GM12865 (cell line): ENCODE measurements at regions not wholly inside any gene's neighbourhood (a gene's known extent, or its start where the extent isn't known, plus 50 kb on each side); places are given as distances from the start of the nearest gene placed in this dataset.

Experiments used
- DNase-seq: peaks from one replicate; pipeline ENCODE4 v3.0.0; 2010; ENCODE audit warnings: low read depth
- H3K4me3 ChIP-seq: 2 replicates; pipeline ENCODE4 v1.5.1; 2011; ENCODE audit warnings: mild to moderate bottlenecking, low read depth, low read length, control low read depth
- CTCF ChIP-seq: IDR thresholded peaks from 2 replicates; pipeline ENCODE4 v1.5.1; 2011; ENCODE audit warnings: low read length, control low read depth, low read depth, inconsistent platforms; ENCODE audit not compliant: insufficient read depth; ENCODE audit errors: missing control alignments

- no peak for DNase-seq
- no peak for TF ChIP-seq CTCF
- H3K4me3 ChIP-seq = no peak overlapping the region
Observed at GRCh38 chr7:132708470-132708869, 132.2 kb upstream of the PLXNA4 start.

GRCh38 chr7:132705146-132705545 lies 128.9 kb upstream of the PLXNA4 start:
- no peak overlapping the region for H3K4me3 ChIP-seq
- no peak for DNase-seq
- no peak for TF ChIP-seq CTCF

GRCh38 chr7:132703742-132704141 lies 127.5 kb upstream of the PLXNA4 start:
- no peak for DNase-seq
- no peak for TF ChIP-seq CTCF
- H3K4me3 ChIP-seq = no peak overlapping the region

- H3K4me3 ChIP-seq = no peak overlapping the region
- no peak for TF ChIP-seq CTCF
- DNase-seq = no peak
Observed at GRCh38 chr7:132697003-132697402, 120.7 kb upstream of the PLXNA4 start.

- DNase-seq = no peak
- no peak overlapping the region for H3K4me3 ChIP-seq
- no peak for TF ChIP-seq CTCF
Observed at GRCh38 chr7:132696332-132696731, 120.1 kb upstream of the PLXNA4 start.

GRCh38 chr7:132691201-132691600 lies 114.9 kb upstream of the PLXNA4 start:
- DNase-seq = no peak
- no peak overlapping the region for H3K4me3 ChIP-seq
- TF ChIP-seq CTCF = no peak

- DNase-seq = no peak
- no peak for TF ChIP-seq CTCF
- no peak overlapping the region for H3K4me3 ChIP-seq
Observed at GRCh38 chr7:132690174-132690573, 113.9 kb upstream of the PLXNA4 start.
